ENCODE measurements at regions not wholly inside any gene's neighbourhood (a gene's known extent, or its start where the extent isn't known, plus 50 kb on each side); places are given as distances from the start of the nearest gene placed in this dataset.
A peak's percentile ranks its signal among the peaks of the same experiment; 100 is the strongest.

DNA sequence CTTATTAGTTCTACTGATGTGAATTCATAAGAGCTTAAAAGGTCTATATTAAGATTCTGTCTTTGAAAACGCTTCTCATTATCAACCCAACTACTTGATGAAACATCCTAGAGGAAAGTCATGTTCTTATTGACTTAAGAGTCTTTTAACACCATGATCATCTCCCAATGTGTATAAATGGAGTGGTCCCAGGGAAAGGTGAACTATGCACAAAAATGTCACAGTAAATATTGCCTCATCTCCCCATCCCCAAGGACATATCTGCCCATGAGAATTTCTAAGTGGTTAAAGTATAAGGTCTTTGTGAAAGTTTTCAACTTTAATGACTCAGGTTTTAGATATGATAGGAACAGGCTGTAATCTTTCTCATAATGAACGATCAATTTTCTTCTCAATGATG lies 240.1 kb downstream of the IRS1 start (continued):
- TF ChIP-seq PBX3 (CRISPR knock-in tag; IDR thresholded peaks at IDR 0.05; ENCODE audit: borderline replicate concordance) (no peak), CENPT (CRISPR knock-in tag; IDR thresholded peaks at IDR 0.05; ENCODE audit: low read depth) (no peak), ZNF281 (CRISPR knock-in tag; IDR thresholded peaks at IDR 0.05; ENCODE audit: borderline replicate concordance) (peak; percentile 67; the same call in 1 of the 2 replicates), ARNTL (CRISPR knock-in tag; IDR thresholded peaks at IDR 0.05) (0 out of 2 replicates have a peak, but pooled peaks have one; percentile 54), NCOA1 (CRISPR knock-in tag; IDR thresholded peaks at IDR 0.05) (peak; percentile 96; the same call in 1 of the 2 replicates), ZNF160 (CRISPR knock-in tag; IDR thresholded peaks at IDR 0.05) (peak; percentile 99), IRF9 (CRISPR knock-in tag; IDR thresholded peaks at IDR 0.05; ENCODE audit: borderline replicate concordance) (no peak), ZNF24 (IDR thresholded peaks at IDR 0.05) (peak; percentile 82), ZNF205 (CRISPR knock-in tag; IDR thresholded peaks at IDR 0.05) (peak; percentile 93), CHD4 (IDR thresholded peaks at IDR 0.05; ENCODE audit: borderline replicate concordance, low read length) (peak; percentile 80; the same call in 1 of the 2 replicates), FOXP1 (IDR thresholded peaks at IDR 0.05) (peak; percentile 47), FOXP1 (CRISPR knock-in tag; IDR thresholded peaks at IDR 0.05) (peak; percentile 93), MIER2 (CRISPR knock-in tag; IDR thresholded peaks at IDR 0.05) (peak; percentile 89), ZNF724P (CRISPR knock-in tag; IDR thresholded peaks at IDR 0.05; ENCODE audit: borderline replicate concordance) (no peak), TGIF2 (CRISPR knock-in tag; IDR thresholded peaks at IDR 0.05) (peak; percentile 45; the same call in 1 of the 2 replicates), SNRNP70 (IDR thresholded peaks at IDR 0.05; ENCODE audit: low read depth, low read length) (no peak), SP140L (CRISPR knock-in tag; IDR thresholded peaks at IDR 0.05; ENCODE audit: borderline replicate concordance) (peak; percentile 94; the same call in 1 of the 2 replicates), RELA (CRISPR knock-in tag; IDR thresholded peaks at IDR 0.05) (no peak), CEBPG (CRISPR knock-in tag; IDR thresholded peaks at IDR 0.05) (peak; percentile 100), BRD4 (CRISPR knock-in tag; IDR thresholded peaks at IDR 0.05) (no peak), HOXA3 (CRISPR knock-in tag; IDR thresholded peaks at IDR 0.05) (peak; percentile 54)
- TF ChIP-seq, protein P1, sequence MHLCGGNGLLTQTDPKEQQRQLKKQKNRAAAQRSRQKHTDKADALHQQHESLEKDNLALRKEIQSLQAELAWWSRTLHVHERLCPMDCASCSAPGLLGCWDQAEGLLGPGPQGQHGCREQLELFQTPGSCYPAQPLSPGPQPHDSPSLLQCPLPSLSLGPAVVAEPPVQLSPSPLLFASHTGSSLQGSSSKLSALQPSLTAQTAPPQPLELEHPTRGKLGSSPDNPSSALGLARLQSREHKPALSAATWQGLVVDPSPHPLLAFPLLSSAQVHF (CRISPR knock-in tag; IDR thresholded peaks at IDR 0.05), result no peak
- TF ChIP-seq, protein P2, sequence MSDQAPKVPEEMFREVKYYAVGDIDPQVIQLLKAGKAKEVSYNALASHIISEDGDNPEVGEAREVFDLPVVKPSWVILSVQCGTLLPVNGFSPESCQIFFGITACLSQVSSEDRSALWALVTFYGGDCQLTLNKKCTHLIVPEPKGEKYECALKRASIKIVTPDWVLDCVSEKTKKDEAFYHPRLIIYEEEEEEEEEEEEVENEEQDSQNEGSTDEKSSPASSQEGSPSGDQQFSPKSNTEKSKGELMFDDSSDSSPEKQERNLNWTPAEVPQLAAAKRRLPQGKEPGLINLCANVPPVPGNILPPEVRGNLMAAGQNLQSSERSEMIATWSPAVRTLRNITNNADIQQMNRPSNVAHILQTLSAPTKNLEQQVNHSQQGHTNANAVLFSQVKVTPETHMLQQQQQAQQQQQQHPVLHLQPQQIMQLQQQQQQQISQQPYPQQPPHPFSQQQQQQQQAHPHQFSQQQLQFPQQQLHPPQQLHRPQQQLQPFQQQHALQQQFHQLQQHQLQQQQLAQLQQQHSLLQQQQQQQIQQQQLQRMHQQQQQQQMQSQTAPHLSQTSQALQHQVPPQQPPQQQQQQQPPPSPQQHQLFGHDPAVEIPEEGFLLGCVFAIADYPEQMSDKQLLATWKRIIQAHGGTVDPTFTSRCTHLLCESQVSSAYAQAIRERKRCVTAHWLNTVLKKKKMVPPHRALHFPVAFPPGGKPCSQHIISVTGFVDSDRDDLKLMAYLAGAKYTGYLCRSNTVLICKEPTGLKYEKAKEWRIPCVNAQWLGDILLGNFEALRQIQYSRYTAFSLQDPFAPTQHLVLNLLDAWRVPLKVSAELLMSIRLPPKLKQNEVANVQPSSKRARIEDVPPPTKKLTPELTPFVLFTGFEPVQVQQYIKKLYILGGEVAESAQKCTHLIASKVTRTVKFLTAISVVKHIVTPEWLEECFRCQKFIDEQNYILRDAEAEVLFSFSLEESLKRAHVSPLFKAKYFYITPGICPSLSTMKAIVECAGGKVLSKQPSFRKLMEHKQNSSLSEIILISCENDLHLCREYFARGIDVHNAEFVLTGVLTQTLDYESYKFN (CRISPR knock-in tag; conservative IDR thresholded peaks at IDR 0.05), result peak; percentile 97
